Peyer's patch (tissue), 4 donors: ENCODE measurements at regions not wholly inside any gene's neighbourhood (a gene's known extent, or its start where the extent isn't known, plus 50 kb on each side); places are given as distances from the start of the nearest gene placed in this dataset.
"Not testable (repeated sequence)": the region's sequence is repeated elsewhere in the genome, so short reads cannot be mapped to it uniquely, and the experiment has no call there.

Experiments
- DNase-seq, 3 donors: peaks; one replicate each; pipeline ENCODE4 v3.0.0-alpha.2; 2017 to 2019
- H3K27ac ChIP-seq, 4 donors: fragments of 200-600 bp; sonication (generic); one replicate each; pipeline ENCODE4 v1.5.1; 2016 to 2019
- H3K27me3 ChIP-seq, 2 donors: fragments of 200-600 bp; sonication (generic); one replicate each; pipeline ENCODE4 v1.5.1; 2019
- H3K36me3 ChIP-seq, 3 donors: fragments of 200-600 bp; sonication (generic); one replicate each; pipeline ENCODE4 v1.5.1; 2016 to 2019
- H3K4me1 ChIP-seq, 4 donors: fragments of 200-600 bp; sonication (generic); one replicate each; pipeline ENCODE4 v1.5.1; 2016 to 2019
- H3K4me3 ChIP-seq, 4 donors: fragments of 200-600 bp; sonication (generic); 1 replicate in 3 of 4; 2 replicates in 1 of 4; pipeline ENCODE4 v1.5.1; 2016 to 2019; ENCODE audit warnings: mild to moderate bottlenecking in 1 of 4
- H3K9me3 ChIP-seq, 4 donors: fragments of 200-600 bp; sonication (generic); one replicate each; pipeline ENCODE4 v1.5.1; 2016 to 2019; ENCODE audit warnings: mild to moderate bottlenecking in 1 of 4
- CTCF ChIP-seq, 6 experiments: fragments of 450-650 bp in 4 of 6; fragments of 200-600 bp in 2 of 6; sonication (generic) in 1 of 6; IDR thresholded peaks; one replicate each; pipeline ENCODE4 v1.5.1; 2017 to 2019; ENCODE audit warnings: antibody characterized with exemption in 6 of 6, mild to moderate bottlenecking in 3 of 6, moderate library complexity in 1 of 6
- POLR2A ChIP-seq, 2 donors: fragments of 450-650 bp; IDR thresholded peaks; one replicate each; pipeline ENCODE4 v1.5.1; 2017; ENCODE audit warnings: antibody characterized with exemption in 2 of 2, mild to moderate bottlenecking in 2 of 2, moderate library complexity in 2 of 2

- no peak for DNase-seq
- H3K36me3 ChIP-seq = no peaks in the 10 kb centered on the region
- TF ChIP-seq CTCF (IDR thresholded peaks at IDR 0.05) (no peak), POLR2A (IDR thresholded peaks at IDR 0.05) (no peak)
- H3K4me3 ChIP-seq = no peak overlapping the region
- H3K27ac ChIP-seq = no peak overlapping the region
- no peaks in the 10 kb centered on the region for H3K27me3 ChIP-seq
- H3K4me1 ChIP-seq = no peaks in the 10 kb centered on the region
- no peaks in the 10 kb centered on the region for H3K9me3 ChIP-seq
Measured at GRCh38 chr4:134057356-134057755, 144.2 kb downstream of the PABPC4L start.

DNA sequence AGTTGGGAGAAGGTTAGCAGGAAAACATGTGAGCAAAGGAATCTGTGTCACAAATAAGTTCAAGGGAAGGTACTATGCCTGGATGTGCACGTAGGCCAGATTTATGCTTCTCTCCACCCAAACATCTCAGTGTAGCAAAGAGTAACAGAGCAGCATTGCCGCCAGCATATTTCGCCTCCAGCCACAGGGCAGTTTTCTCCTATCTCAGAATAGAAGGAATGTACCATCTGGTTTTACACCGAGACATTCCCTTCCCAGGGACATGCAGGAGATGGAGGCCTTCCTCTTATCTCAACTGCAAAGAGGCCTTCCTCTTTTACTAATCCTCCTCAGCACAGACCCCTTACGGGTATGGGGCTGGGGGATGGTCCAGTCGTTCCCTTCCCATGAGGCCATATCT, 155.4 kb downstream of the PABPC4L start:
- H3K27ac ChIP-seq, H3K9me3 ChIP-seq, H3K27me3 ChIP-seq, H3K4me1 ChIP-seq, H3K4me3 ChIP-seq, H3K36me3 ChIP-seq, DNase-seq: not testable (repeated sequence)

DNA sequence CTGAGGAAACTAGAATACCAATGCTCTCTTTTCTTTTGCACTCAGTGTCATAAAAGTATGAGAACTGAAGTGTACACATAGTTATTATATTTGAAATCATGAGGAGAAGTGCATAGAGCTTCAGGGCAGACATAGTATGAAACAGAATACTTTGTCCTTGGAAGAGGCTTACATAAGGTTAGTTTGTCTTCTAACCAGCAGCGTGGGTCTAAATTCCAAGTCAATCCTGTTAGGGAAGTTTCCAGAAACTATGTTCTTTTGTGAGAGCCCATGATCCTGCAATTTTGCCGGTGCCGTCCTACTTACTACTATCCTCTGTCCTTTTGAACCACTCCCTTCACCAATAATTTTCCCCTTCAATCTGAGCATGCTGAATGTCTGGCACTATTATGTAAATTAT, 156.2 kb downstream of the PABPC4L start:
- Histone ChIP-seq H3K27me3 (no peaks in the 10 kb centered on the region), H3K4me3 (no peak overlapping the region), H3K27ac (no peak overlapping the region), H3K4me1 (no peaks in the 10 kb centered on the region), H3K9me3 (no peaks in the 10 kb centered on the region), H3K36me3 (no peaks in the 10 kb centered on the region)
- TF ChIP-seq CTCF (IDR thresholded peaks at IDR 0.05) (no peak), POLR2A (IDR thresholded peaks at IDR 0.05) (no peak)
- no peak for DNase-seq

DNA sequence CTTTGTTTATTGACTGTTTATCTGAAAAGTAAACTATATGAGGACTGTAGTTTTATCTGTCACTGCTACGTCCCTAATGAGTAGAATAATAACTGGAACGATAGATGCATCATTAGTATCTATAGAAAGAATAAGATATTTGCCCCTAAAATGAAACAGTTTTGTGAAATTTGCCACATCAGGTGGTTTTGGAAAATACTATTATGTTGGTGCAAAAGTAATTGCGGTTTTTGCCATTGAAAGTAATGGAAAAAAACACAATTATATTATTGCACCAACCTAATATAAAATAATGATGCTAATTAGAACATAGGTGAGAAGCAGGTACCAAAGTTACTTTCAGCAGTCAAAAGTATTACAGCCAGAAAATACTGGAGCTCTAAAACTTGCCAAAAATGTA, 158.3 kb downstream of the PABPC4L start:
- H3K27ac ChIP-seq = no peak overlapping the region
- no peaks in the 10 kb centered on the region for H3K36me3 ChIP-seq
- H3K27me3 ChIP-seq = no peaks in the 10 kb centered on the region

DNA sequence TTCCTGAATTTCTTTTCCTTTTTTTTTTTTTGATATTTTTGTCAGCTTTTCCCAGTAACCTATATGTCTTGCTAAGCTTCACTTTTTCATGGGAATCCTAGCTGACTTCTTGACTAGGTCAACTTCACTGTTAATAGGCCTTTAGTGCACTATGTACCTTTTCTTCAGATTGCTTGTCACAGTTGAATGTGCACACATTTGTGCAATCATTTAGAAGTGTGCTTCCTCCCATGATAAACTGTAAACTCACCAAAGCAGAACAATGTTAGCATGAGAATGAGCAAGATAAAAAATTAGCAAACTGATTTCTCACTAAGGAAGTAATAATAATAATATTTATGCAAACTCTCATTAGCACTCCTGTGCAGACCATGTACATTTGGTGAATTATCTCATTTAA, 173.2 kb downstream of the PABPC4L start:
- TF ChIP-seq POLR2A (IDR thresholded peaks at IDR 0.05) = no peak
- TF ChIP-seq CTCF (IDR thresholded peaks at IDR 0.05) = no peak
- H3K36me3 ChIP-seq = no peaks in the 10 kb centered on the region
- DNase-seq = no peak
- H3K4me3 ChIP-seq = no peak overlapping the region
- H3K9me3 ChIP-seq = no peaks in the 10 kb centered on the region
- no peaks in the 10 kb centered on the region for H3K27me3 ChIP-seq
- no peak overlapping the region for H3K27ac ChIP-seq
- H3K4me1 ChIP-seq = no peaks in the 10 kb centered on the region

More for the DNA sequence above, 158.3 kb downstream of the PABPC4L start:
- no peak for DNase-seq
- H3K9me3 ChIP-seq = no peaks in the 10 kb centered on the region
- TF ChIP-seq POLR2A (IDR thresholded peaks at IDR 0.05) (no peak), CTCF (IDR thresholded peaks at IDR 0.05) (no peak)
- no peak overlapping the region for H3K4me3 ChIP-seq
- H3K4me1 ChIP-seq = no peaks in the 10 kb centered on the region

DNA sequence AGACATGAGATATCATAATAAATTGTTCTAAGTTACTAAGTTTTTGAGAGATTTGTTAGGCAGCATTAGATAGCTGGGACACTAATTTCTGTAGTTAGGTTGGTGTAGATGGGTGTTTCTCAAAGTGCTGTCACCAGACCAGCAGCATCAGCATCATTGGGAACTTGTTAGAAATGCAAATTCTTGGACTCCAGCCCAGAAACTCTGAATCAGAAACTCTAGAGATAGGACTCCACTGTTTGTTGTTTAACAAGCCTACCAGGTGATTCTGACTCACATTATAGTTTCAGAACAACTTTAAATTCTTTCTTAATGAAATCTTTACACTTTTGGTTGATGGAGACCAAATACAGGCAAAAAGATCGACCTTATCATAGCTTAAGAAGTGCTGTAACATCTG, 173.7 kb downstream of the PABPC4L start:
- H3K27me3 ChIP-seq = no peaks in the 10 kb centered on the region
- H3K9me3 ChIP-seq = no peaks in the 10 kb centered on the region
- no peak for TF ChIP-seq CTCF (IDR thresholded peaks at IDR 0.05)
- TF ChIP-seq POLR2A (IDR thresholded peaks at IDR 0.05) = no peak
- no peak overlapping the region for H3K4me3 ChIP-seq
- H3K36me3 ChIP-seq = no peaks in the 10 kb centered on the region
- H3K4me1 ChIP-seq = no peaks in the 10 kb centered on the region
- H3K27ac ChIP-seq = no peak overlapping the region
- no peak for DNase-seq
